GM19395 (cell line): ENCODE measurements at regions not wholly inside any gene's neighbourhood (a gene's known extent, or its start where the extent isn't known, plus 50 kb on each side); places are given as distances from the start of the nearest gene placed in this dataset.

Source experiments
- ATAC-seq: cut with Tn5 transposase; IDR thresholded peaks from one replicate; pipeline ENCODE4 v1.9.1; 2021; ENCODE audit warnings: mild to moderate bottlenecking, moderate library complexity; ENCODE audit not compliant: unreplicated experiment

- ATAC-seq = no peak
These were observed 187.5 kb upstream of the ZBED5 start for GRCh38 chr11:11045156-11045930.

- no peak for ATAC-seq
These were observed 186.4 kb upstream of the ZBED5 start for GRCh38 chr11:11044137-11044855.

- ATAC-seq = no peak
These were observed 185.9 kb upstream of the ZBED5 start for GRCh38 chr11:11043721-11044120.

GRCh38 chr11:11039208-11039965 is 181.5 kb upstream of the ZBED5 start:
- ATAC-seq = no peak

GRCh38 chr11:11038782-11039181 is 180.9 kb upstream of the ZBED5 start:
- no peak for ATAC-seq

GRCh38 chr11:11038352-11038751 is 180.5 kb upstream of the ZBED5 start:
- no peak for ATAC-seq

- no peak for ATAC-seq
These were observed 179.2 kb upstream of the ZBED5 start for GRCh38 chr11:11036848-11037732.

- no peak for ATAC-seq
These were observed 178.5 kb upstream of the ZBED5 start for GRCh38 chr11:11036185-11036847.

- no peak for ATAC-seq
These were observed 177.5 kb upstream of the ZBED5 start for GRCh38 chr11:11035331-11035730.

GRCh38 chr11:11034476-11034875 is 176.6 kb upstream of the ZBED5 start:
- ATAC-seq = no peak

- ATAC-seq = no peak
These were observed 174.2 kb upstream of the ZBED5 start for GRCh38 chr11:11032066-11032465.

GRCh38 chr11:11029027-11029426 is 171.2 kb upstream of the ZBED5 start:
- ATAC-seq = no peak

GRCh38 chr11:11028017-11028692 is 170.3 kb upstream of the ZBED5 start:
- no peak for ATAC-seq

GRCh38 chr11:11027288-11027687 is 169.4 kb upstream of the ZBED5 start:
- ATAC-seq = no peak

GRCh38 chr11:11025087-11025486 is 167.2 kb upstream of the ZBED5 start:
- no peak for ATAC-seq

GRCh38 chr11:11022125-11022730 is 164.4 kb upstream of the ZBED5 start:
- ATAC-seq = no peak

- no peak for ATAC-seq
These were observed 163.7 kb upstream of the ZBED5 start for GRCh38 chr11:11021563-11021962.

- no peak for ATAC-seq
These were observed 162.9 kb upstream of the ZBED5 start for GRCh38 chr11:11020747-11021149.

- ATAC-seq = no peak
These were observed 162.4 kb upstream of the ZBED5 start for GRCh38 chr11:11020219-11020726.
